T-helper 17 cell (primary cell): ENCODE measurements at regions not wholly inside any gene's neighbourhood (a gene's known extent, or its start where the extent isn't known, plus 50 kb on each side); places are given as distances from the start of the nearest gene placed in this dataset.

Source experiments
- ATAC-seq: fragments of 150-1000 bp; cut with Tn5 transposase; 2 replicates; pipeline ENCODE4 v1.10.0; 2021; ENCODE audit warnings: mild to moderate bottlenecking, moderate library complexity
- DNase-seq, 3 donors: peaks; one replicate each; pipeline versions ENCODE4 v3.0.0 to v3.0.0-alpha.2; 2020 to 2021
- H3K9me3 ChIP-seq: one replicate; pipeline ENCODE4 v1.7.0; 2013; ENCODE audit warnings: low read length, mild to moderate bottlenecking; ENCODE audit not compliant: control insufficient read depth, poor library complexity, severe bottlenecking
- H3K27ac Mint-ChIP-seq: one replicate; pipeline ENCODE4 v1.8.0; 2022; ENCODE audit warnings: mild to moderate bottlenecking, moderate library complexity, mixed read lengths
- H3K27me3 Mint-ChIP-seq: one replicate; pipeline ENCODE4 v1.8.0; 2022; ENCODE audit warnings: mixed read lengths
- H3K36me3 Mint-ChIP-seq: one replicate; pipeline ENCODE4 v1.8.0; 2022; ENCODE audit warnings: low read depth, mixed read lengths
- H3K4me1 Mint-ChIP-seq: one replicate; pipeline ENCODE4 v1.8.0; 2022; ENCODE audit warnings: mild to moderate bottlenecking, mixed read lengths
- H3K4me3 Mint-ChIP-seq: one replicate; pipeline ENCODE4 v1.8.0; 2022; ENCODE audit warnings: mild to moderate bottlenecking, moderate library complexity, mixed read lengths

DNA sequence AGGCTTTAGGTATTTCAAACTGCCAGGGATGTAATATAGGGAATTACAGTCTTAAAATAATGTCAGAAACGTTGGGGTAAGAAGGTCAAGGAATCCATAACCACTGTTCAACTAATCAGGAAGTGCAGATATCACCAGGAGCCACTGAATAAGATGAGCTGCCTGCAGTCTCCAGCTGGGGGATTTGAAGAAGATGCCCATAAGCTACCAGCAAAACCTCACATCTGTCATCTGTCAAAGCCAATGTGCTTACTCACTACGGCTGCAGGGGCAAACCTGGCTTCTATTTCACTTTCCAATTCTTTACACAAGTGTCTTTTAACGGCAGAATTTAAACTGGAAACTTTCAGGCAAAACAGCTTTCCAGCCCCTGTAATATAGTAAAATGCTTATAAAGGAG lies 1410.1 kb upstream of the ATXN8OS start:
- no peak for DNase-seq
- H3K27me3 Mint-ChIP-seq, result no peaks in the 10 kb centered on the region
- no peak overlapping the region for H3K4me3 Mint-ChIP-seq
- no peak for ATAC-seq
- no peaks in the 10 kb centered on the region for H3K36me3 Mint-ChIP-seq
- no peaks in the 10 kb centered on the region for H3K9me3 ChIP-seq
- H3K4me1 Mint-ChIP-seq, result no peaks in the 10 kb centered on the region
- no peak overlapping the region for H3K27ac Mint-ChIP-seq

DNA sequence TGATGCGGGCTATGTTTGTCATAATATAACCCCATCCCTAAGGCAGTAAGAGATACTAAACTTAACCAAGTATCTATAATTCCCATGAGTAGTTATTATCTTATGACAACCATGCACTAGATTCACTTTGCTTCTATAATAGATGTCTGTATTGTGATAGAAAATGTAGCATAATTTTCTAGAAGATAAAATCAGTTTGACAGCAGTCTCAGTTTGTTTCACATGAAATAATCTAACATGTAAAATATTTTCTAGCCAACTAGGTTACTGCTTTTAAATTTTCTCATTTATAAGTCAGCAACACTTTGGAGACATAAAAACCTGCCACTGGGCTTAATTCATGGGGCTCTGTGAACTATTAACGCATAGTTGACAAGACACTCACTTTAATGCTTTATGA lies 1410.7 kb upstream of the ATXN8OS start:
- no peak for DNase-seq

GRCh38 chr13:68692049-68692448 lies 1415.6 kb upstream of the ATXN8OS start:
- Mint-ChIP-seq H3K4me1 (no peaks in the 10 kb centered on the region), H3K36me3 (no peaks in the 10 kb centered on the region), H3K4me3 (no peak overlapping the region), H3K27me3 (no peaks in the 10 kb centered on the region), H3K27ac (no peak overlapping the region)
- DNase-seq (no peak), ATAC-seq (no peak)
- no peaks in the 10 kb centered on the region for H3K9me3 ChIP-seq

More for the DNA sequence above, 1410.7 kb upstream of the ATXN8OS start:
- no peak for ATAC-seq
- Mint-ChIP-seq H3K4me3 (no peak overlapping the region), H3K36me3 (no peaks in the 10 kb centered on the region), H3K27ac (no peak overlapping the region), H3K27me3 (no peaks in the 10 kb centered on the region), H3K4me1 (no peaks in the 10 kb centered on the region)
- H3K9me3 ChIP-seq, result no peaks in the 10 kb centered on the region

DNA sequence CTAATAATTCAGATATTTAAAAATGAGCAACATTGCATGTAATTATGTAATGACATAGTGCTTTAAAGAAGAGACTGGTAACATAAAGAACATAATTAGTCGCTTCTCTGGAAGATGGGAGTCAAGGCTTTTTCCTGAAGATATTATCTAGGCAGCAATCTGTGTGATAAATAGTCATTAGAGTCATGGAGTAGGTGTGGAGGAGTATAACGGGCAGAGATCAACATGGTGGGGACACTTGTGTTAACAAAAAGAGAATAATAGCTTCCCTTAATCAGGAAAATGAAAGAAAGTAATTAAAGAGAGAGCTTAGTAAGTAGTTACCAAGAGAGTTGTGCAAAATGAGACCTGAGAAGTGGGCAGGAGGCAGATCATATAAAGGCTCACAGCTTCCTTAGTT lies 1417.1 kb upstream of the ATXN8OS start:
- Mint-ChIP-seq H3K27me3 (no peaks in the 10 kb centered on the region), H3K4me3 (no peak overlapping the region), H3K4me1 (no peaks in the 10 kb centered on the region), H3K27ac (no peak overlapping the region), H3K36me3 (no peaks in the 10 kb centered on the region)
- DNase-seq (no peak), ATAC-seq (no peak)
- H3K9me3 ChIP-seq, result no peaks in the 10 kb centered on the region

DNA sequence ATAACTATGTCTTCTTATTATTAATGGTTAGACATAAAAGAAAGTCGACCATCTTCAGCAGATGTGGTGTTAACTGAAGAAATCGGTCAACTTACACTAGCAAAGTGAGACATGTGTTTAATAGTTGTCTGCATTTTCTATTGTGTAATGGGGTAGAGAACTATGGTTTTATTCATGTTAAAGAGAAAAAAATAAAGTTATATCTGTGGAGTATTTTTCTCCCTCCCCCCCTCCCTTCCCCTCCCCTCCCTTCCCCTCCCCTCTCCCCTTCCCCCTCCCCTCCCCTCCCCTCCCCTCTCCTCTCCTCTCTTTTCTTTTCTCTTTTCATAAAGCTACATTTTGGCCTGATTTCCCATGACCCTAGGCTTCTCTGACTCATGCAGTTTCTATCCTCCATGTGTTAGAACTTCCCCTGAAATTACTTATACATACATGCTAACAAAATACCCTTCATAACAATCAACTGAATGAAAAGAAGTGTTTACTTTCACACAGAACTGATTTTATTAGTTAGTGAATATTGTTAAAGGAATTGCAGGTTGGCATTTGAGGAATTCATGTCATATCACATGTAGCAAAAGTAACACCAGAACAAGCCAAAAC lies 1431.0 kb upstream of the ATXN8OS start:
- H3K9me3 ChIP-seq, result no peaks in the 10 kb centered on the region
- H3K4me1 Mint-ChIP-seq, result no peaks in the 10 kb centered on the region
- H3K27me3 Mint-ChIP-seq, result no peaks in the 10 kb centered on the region
- no peak overlapping the region for H3K4me3 Mint-ChIP-seq
- DNase-seq (no peak), ATAC-seq (no peak)
- H3K27ac Mint-ChIP-seq, result no peak overlapping the region
- no peaks in the 10 kb centered on the region for H3K36me3 Mint-ChIP-seq

DNA sequence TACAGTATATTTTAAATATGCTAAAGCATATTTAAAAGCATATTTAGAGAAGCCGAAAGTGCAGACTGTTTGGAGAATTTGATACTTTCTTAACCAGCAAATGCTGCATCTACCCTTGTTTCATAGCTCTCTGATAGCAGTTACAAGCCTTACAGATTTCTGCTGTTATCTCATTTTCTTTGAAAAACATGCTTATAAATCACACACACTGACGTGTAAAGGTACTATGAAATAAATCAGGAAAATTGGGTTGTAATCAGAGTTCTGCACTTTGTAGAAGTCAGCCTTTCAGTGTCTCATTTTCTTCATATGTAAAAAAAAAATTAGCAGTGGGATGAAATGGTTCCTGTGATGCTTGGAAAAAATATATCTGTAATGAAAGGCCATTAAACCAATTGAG lies 1432.4 kb upstream of the ATXN8OS start:
- no peaks in the 10 kb centered on the region for H3K4me1 Mint-ChIP-seq
- no peak overlapping the region for H3K4me3 Mint-ChIP-seq
- no peaks in the 10 kb centered on the region for H3K27me3 Mint-ChIP-seq
- H3K9me3 ChIP-seq, result no peaks in the 10 kb centered on the region
- ATAC-seq (no peak), DNase-seq (no peak)
- H3K27ac Mint-ChIP-seq, result no peak overlapping the region
- H3K36me3 Mint-ChIP-seq, result no peaks in the 10 kb centered on the region

DNA sequence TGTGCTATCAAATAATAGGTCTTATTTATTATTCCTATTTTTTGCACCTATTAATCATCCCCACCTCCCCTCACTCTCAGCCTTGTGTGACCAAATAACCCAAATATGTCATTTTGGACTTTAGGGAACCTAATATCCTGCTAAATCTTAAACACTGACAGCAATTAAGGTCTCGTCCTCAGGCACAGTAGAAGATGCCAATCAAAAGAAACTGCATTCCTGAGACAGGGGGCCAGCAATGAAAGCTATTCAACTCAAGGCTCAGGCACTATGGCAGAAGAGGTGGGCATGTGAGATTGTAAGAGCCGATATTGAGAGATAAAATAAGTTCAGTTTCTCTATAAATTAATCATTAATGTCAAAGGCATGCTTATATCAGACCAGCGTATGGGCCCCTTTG lies 1437.7 kb upstream of the PCDH9 start:
- ATAC-seq (no peak), DNase-seq (no peak)
- Mint-ChIP-seq H3K4me3 (no peak overlapping the region), H3K36me3 (no peaks in the 10 kb centered on the region), H3K4me1 (no peaks in the 10 kb centered on the region), H3K27ac (no peak overlapping the region), H3K27me3 (no peaks in the 10 kb centered on the region)
- peaks cover 3% of the 10 kb centered on the region for H3K9me3 ChIP-seq

DNA sequence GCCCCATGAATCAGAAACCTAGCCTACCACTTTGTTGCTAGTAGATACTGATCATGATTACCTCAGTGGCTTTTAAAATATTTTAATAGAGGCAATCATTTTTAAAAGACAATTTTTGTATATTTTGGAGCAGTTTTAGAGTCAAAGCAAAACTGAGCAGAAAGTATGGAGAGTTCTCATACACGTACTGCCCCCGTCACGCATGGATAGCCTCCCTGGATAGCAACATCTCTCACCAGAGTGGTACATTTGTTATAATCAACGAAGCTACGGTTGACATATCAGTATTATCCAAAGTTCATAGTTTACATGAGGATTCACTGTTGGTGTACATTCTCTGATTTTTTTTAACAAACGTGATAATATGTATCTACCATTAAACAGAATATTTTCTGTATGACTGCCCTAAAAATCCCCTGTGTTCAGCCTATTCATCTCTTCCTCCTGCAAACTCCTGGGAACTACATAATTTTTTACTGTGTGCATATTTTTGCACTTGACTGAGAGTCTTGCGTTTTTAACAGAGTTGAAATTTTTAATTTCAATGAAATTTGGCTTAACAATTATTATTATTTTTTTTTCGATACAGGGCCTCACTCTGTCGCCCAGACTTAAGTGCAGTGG lies 1436.8 kb upstream of the PCDH9 start:
- no peaks in the 10 kb centered on the region for H3K36me3 Mint-ChIP-seq
- no peak overlapping the region for H3K27ac Mint-ChIP-seq
- DNase-seq, result no peak
- H3K27me3 Mint-ChIP-seq, result no peaks in the 10 kb centered on the region
- no peak for ATAC-seq
- H3K9me3 ChIP-seq, result peaks cover 3% of the 10 kb centered on the region
- H3K4me3 Mint-ChIP-seq, result no peak overlapping the region
- no peaks in the 10 kb centered on the region for H3K4me1 Mint-ChIP-seq

GRCh38 chr13:68645814-68646213 lies 1415.7 kb upstream of the PCDH9 start:
- Mint-ChIP-seq H3K36me3 (no peaks in the 10 kb centered on the region), H3K4me1 (no peaks in the 10 kb centered on the region), H3K27me3 (no peaks in the 10 kb centered on the region), H3K27ac (no peak overlapping the region), H3K4me3 (no peak overlapping the region)
- DNase-seq (no peak), ATAC-seq (no peak)
- H3K9me3 ChIP-seq, result no peaks in the 10 kb centered on the region

DNA sequence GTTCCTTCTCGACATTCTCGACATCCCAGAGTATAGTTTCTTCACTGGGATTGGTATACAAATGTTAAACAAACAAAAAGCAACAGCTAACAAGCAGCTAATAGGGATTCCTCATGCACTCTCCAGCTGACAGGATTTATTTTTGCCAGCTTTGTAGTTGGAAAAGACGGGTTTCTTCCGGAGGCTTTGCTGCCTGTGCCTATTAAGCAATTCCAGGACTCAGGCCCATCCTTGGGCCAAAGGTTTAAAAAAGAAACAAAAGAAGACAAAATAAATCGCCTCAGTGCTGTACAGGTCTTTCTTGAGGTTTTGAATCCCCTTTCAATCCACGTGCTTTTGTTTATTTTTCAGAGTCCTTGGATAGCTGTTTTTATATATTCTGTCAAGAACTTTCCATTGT lies 1414.5 kb upstream of the PCDH9 start:
- Mint-ChIP-seq H3K27ac (no peak overlapping the region), H3K4me3 (no peak overlapping the region), H3K27me3 (no peaks in the 10 kb centered on the region), H3K4me1 (no peaks in the 10 kb centered on the region), H3K36me3 (no peaks in the 10 kb centered on the region)
- no peaks in the 10 kb centered on the region for H3K9me3 ChIP-seq
- DNase-seq, result no peak
- no peak for ATAC-seq

DNA sequence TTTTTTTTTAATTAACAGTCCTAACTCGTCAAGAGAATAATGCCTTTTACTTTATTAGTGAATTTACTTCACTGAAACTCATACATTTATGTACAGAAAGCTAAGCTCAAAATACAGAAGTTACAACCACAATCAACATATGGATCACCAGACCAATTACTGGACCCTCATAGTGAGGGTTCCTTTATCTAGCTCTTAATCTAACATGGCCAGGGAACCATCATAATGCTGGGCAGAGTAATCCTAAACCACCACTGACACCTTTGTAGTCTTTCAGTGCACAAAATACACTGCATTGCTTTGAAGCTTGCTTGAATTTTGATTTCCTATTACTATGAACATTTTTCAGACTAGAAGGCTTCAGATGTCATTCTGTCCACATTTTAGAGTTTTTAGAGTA lies 1406.6 kb upstream of the PCDH9 start:
- H3K4me1 Mint-ChIP-seq, result no peaks in the 10 kb centered on the region
- no peaks in the 10 kb centered on the region for H3K36me3 Mint-ChIP-seq
- no peak for ATAC-seq
- no peaks in the 10 kb centered on the region for H3K9me3 ChIP-seq
- DNase-seq, result no peak
- no peaks in the 10 kb centered on the region for H3K27me3 Mint-ChIP-seq
- H3K27ac Mint-ChIP-seq, result no peak overlapping the region
- no peak overlapping the region for H3K4me3 Mint-ChIP-seq

GRCh38 chr13:68628994-68629393 lies 1398.9 kb upstream of the PCDH9 start:
- no peak overlapping the region for H3K27ac Mint-ChIP-seq
- no peak for ATAC-seq
- no peaks in the 10 kb centered on the region for H3K36me3 Mint-ChIP-seq
- H3K27me3 Mint-ChIP-seq, result no peaks in the 10 kb centered on the region
- H3K4me3 Mint-ChIP-seq, result no peak overlapping the region
- H3K9me3 ChIP-seq, result no peaks in the 10 kb centered on the region
- DNase-seq, result no peak
- no peaks in the 10 kb centered on the region for H3K4me1 Mint-ChIP-seq

GRCh38 chr13:68627379-68627778 lies 1397.2 kb upstream of the PCDH9 start:
- H3K27me3 Mint-ChIP-seq, result no peaks in the 10 kb centered on the region
- DNase-seq (no peak), ATAC-seq (no peak)
- no peaks in the 10 kb centered on the region for H3K9me3 ChIP-seq
- H3K4me3 Mint-ChIP-seq, result no peak overlapping the region
- no peaks in the 10 kb centered on the region for H3K4me1 Mint-ChIP-seq
- no peaks in the 10 kb centered on the region for H3K36me3 Mint-ChIP-seq
- no peak overlapping the region for H3K27ac Mint-ChIP-seq

DNA sequence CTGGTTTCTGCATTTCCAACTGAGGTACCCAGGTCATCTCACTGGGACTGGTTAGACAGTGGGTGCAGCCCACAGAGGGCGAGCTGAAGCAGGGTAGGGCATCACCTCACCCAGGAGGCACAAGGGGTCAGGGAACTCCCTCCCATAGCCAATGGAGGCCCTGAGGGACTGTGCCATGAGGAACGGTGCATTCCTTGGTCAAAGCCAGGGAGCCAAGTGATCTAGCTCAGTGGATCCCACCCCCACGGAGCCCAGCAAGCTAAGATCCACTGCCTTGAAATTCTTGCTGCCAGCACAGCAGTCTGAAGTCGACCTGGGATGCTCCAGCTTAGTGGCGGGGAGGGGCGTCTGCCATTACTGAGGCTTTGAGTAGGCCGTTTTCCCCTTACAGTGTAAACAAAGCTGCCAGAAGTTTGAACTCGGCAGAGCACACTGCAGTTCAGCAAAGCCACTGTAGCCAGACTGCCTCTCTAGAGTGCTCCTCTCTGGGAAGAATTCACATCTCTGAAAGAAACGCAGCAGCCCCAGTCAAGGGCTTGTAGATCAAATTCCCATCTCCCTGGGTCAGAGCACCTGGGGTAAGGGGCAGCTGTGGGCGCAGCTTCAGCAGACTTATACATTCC lies 1386.6 kb upstream of the PCDH9 start:
- Mint-ChIP-seq H3K4me1 (no peaks in the 10 kb centered on the region), H3K36me3 (no peaks in the 10 kb centered on the region), H3K27ac (no peak overlapping the region), H3K4me3 (no peak overlapping the region), H3K27me3 (no peaks in the 10 kb centered on the region)
- H3K9me3 ChIP-seq, result no peaks in the 10 kb centered on the region
- DNase-seq (no peak), ATAC-seq (no peak)
